ENCODE measurements at regions not wholly inside any gene's neighbourhood (a gene's known extent, or its start where the extent isn't known, plus 50 kb on each side); places are given as distances from the start of the nearest gene placed in this dataset.

GRCh38 chr15:35720984-35721383 is 175.0 kb upstream of the DPH6 start:
- no peaks in the 10 kb centered on the region for H3K9me3 ChIP-seq
- H3K27ac ChIP-seq (replicated peaks in 1 of 4), result no peak overlapping the region
- WGBS, result 90% methylated on average over 2 of the region's 2 CpGs
- no peak overlapping the region for H3K4me3 ChIP-seq
- DNase-seq (ENCODE audit: extremely low spot score), result no peak
- no peaks in the 10 kb centered on the region for H3K36me3 ChIP-seq
- no peak for TF ChIP-seq CTCF (IDR thresholded peaks at IDR 0.05)
- TF ChIP-seq POLR2A (IDR thresholded peaks at IDR 0.05; ENCODE audit: low read depth), result no peak
- TF ChIP-seq EP300 (IDR thresholded peaks at IDR 0.05), result no peak
- no peak for TF ChIP-seq POLR2AphosphoS5 (IDR thresholded peaks at IDR 0.05)
- intact Hi-C loops (cut with DNase I), result no loop called here
- H3K27me3 ChIP-seq, result no peaks in the 10 kb centered on the region
- peaks cover 0 to 7% (median 3%) of the 10 kb centered on the region in 4 donors for H3K4me1 ChIP-seq

- DNase-seq (ENCODE audit: extremely low spot score), result no peak
- intact Hi-C loops (cut with DNase I), result no loop called here
- H3K27ac ChIP-seq (replicated peaks in 1 of 4), result no peak overlapping the region
- no peak overlapping the region for H3K4me3 ChIP-seq
- H3K9me3 ChIP-seq, result no peaks in the 10 kb centered on the region
- TF ChIP-seq EP300 (IDR thresholded peaks at IDR 0.05) (no peak), POLR2AphosphoS5 (IDR thresholded peaks at IDR 0.05) (no peak), POLR2A (IDR thresholded peaks at IDR 0.05; ENCODE audit: low read depth) (no peak), CTCF (IDR thresholded peaks at IDR 0.05) (no peak)
- peaks cover 0 to 7% (median 3%) of the 10 kb centered on the region in 4 donors for H3K4me1 ChIP-seq
- 93% methylated on average over 4 of the region's 4 CpGs for WGBS
- H3K36me3 ChIP-seq, result no peaks in the 10 kb centered on the region
- H3K27me3 ChIP-seq, result no peaks in the 10 kb centered on the region
Observed at GRCh38 chr15:35721751-35722150, 175.8 kb upstream of the DPH6 start.

DNA sequence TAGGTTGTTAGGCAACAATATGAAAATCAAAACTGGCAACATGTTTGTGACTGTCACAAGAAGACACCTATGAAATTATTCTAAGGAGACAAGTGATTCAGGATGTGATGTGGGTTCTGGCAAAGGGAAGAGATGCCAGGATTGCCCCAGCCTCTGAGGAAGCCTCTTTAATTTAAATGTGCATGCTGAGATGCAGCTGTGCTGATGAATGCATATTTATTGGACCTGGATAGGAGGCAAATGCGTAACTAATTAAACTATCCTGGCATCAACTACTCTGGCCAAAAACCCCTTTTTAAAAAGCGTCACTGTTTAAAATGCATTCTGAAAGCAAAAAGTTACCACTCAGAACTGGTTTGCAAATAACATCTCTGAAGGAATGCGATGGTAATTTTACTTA is 176.5 kb upstream of the DPH6 start:
- H3K36me3 ChIP-seq, result no peaks in the 10 kb centered on the region
- no peak overlapping the region for H3K4me3 ChIP-seq
- H3K4me1 ChIP-seq, result peaks cover 0 to 7% (median 3%) of the 10 kb centered on the region in 4 donors
- H3K27ac ChIP-seq (replicated peaks in 1 of 4), result no peak overlapping the region
- no peak for DNase-seq (ENCODE audit: extremely low spot score)
- intact Hi-C loops (cut with DNase I), result no loop called here
- TF ChIP-seq POLR2AphosphoS5 (IDR thresholded peaks at IDR 0.05), result no peak
- TF ChIP-seq POLR2A (IDR thresholded peaks at IDR 0.05; ENCODE audit: low read depth), result no peak
- TF ChIP-seq CTCF (IDR thresholded peaks at IDR 0.05), result no peak
- TF ChIP-seq EP300 (IDR thresholded peaks at IDR 0.05), result no peak
- 89% methylated on average over 3 of the region's 3 CpGs for WGBS
- no peaks in the 10 kb centered on the region for H3K27me3 ChIP-seq
- H3K9me3 ChIP-seq, result no peaks in the 10 kb centered on the region

- no peak for TF ChIP-seq POLR2AphosphoS5 (IDR thresholded peaks at IDR 0.05)
- TF ChIP-seq POLR2A (IDR thresholded peaks at IDR 0.05; ENCODE audit: low read depth), result no peak
- TF ChIP-seq EP300 (IDR thresholded peaks at IDR 0.05), result no peak
- TF ChIP-seq CTCF (IDR thresholded peaks at IDR 0.05), result no peak
Observed at GRCh38 chr15:35723120-35723847, 177.3 kb upstream of the DPH6 start.

DNA sequence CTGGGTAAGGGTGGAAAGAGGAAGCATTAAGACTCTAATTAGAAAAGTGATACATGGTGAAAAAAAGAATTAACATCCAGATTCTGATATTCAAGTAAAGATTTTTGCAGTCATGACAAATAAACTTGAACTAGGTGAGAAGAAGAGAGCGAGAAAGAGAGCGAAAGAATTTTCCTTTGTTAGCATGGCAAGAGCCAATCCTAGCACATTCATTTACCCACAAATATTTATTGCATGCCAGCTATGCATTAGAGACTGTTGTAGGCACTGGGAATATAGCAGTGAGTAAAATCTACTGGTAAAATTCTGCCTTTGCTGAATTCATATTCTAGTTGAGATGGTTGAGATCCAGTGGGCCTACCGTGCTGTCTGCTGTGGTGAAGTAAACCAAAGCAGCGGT is 177.9 kb upstream of the DPH6 start:
- H3K36me3 ChIP-seq, result no peaks in the 10 kb centered on the region
- 97% methylated on average over 4 of the region's 4 CpGs for WGBS
- H3K4me1 ChIP-seq, result peaks cover 0 to 16% (median 11%) of the 10 kb centered on the region in 4 donors
- no peak overlapping the region for H3K4me3 ChIP-seq
- H3K27me3 ChIP-seq, result no peaks in the 10 kb centered on the region
- no peak for TF ChIP-seq POLR2AphosphoS5 (IDR thresholded peaks at IDR 0.05)
- TF ChIP-seq POLR2A (IDR thresholded peaks at IDR 0.05; ENCODE audit: low read depth), result no peak
- no peak for TF ChIP-seq EP300 (IDR thresholded peaks at IDR 0.05)
- H3K27ac ChIP-seq (replicated peaks in 1 of 4), result no peak overlapping the region
- intact Hi-C loops (cut with DNase I), result no loop called here
- H3K9me3 ChIP-seq, result no peaks in the 10 kb centered on the region
- DNase-seq (ENCODE audit: extremely low spot score), result no peak

More at GRCh38 chr15:35723120-35723847, 177.3 kb upstream of the DPH6 start:
- DNase-seq (ENCODE audit: extremely low spot score), result no peak
- peaks cover 0 to 12% (median 7%) of the 10 kb centered on the region in 4 donors for H3K4me1 ChIP-seq
- H3K4me3 ChIP-seq, result no peak overlapping the region
- no peak overlapping the region for H3K27ac ChIP-seq (replicated peaks in 1 of 4)
- no peaks in the 10 kb centered on the region for H3K36me3 ChIP-seq
- H3K27me3 ChIP-seq, result no peaks in the 10 kb centered on the region
- H3K9me3 ChIP-seq, result no peaks in the 10 kb centered on the region
- WGBS, result 59% methylated on average over 5 of the region's 5 CpGs
- intact Hi-C loops (cut with DNase I), result no loop called here

Data from esophagus muscularis mucosa (tissue), 4 donors.